Activated T-helper 1 cell treated with Interleukin-2 at 50 U/mL for 16 hours (primary cell): ENCODE measurements at regions not wholly inside any gene's neighbourhood (a gene's known extent, or its start where the extent isn't known, plus 50 kb on each side); places are given as distances from the start of the nearest gene placed in this dataset.
"Not testable (repeated sequence)": the region's sequence is repeated elsewhere in the genome, so short reads cannot be mapped to it uniquely, and the experiment has no call there.

Experiments used
- DNase-seq: peaks from one replicate; pipeline ENCODE4 v3.0.0-alpha.2; 2020; ENCODE audit warnings: low read depth

GRCh38 chr3:198096015-198096414 is 136.0 kb downstream of the LMLN start:
- no peak for DNase-seq

DNA sequence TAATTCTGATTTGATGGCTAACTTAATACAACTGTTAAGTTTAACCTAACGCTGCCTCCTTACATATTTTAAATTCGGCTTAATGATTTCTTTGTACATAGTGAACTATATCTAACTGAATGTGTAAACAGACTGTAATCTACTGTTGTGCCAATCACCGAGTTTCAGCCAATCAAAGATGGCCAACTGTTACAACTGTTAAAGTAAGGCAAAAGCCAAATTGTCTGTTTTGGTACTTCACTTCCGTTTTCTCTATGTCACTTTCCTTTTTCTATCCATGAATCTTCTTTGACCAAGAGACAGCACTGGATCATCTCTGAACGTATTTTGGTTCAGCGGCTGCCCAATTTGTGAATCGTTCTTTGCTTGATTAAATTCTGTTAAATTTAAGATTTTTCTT is 137.0 kb downstream of the LMLN start:
- no peak for DNase-seq

DNA sequence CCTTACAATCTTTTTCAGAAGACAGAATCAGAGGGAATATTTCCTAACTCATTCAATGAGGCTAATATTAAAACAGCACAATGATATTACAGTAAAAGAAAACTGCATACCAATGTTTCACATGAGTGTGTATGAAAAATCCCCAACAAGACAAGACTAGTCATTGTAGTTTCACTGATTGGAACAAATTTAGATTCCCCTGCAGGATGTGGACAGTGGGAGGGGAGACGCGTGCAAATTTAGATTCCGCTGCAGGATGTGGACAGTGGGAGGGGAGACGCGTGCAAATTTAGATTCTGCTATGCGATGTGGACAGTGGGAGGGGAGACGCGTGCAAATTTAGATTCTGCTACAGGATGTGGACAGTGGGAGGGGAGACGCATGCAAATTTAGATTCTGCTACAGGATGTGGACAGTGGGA is 138.7 kb downstream of the LMLN start:
- not testable (repeated sequence) for DNase-seq

DNA sequence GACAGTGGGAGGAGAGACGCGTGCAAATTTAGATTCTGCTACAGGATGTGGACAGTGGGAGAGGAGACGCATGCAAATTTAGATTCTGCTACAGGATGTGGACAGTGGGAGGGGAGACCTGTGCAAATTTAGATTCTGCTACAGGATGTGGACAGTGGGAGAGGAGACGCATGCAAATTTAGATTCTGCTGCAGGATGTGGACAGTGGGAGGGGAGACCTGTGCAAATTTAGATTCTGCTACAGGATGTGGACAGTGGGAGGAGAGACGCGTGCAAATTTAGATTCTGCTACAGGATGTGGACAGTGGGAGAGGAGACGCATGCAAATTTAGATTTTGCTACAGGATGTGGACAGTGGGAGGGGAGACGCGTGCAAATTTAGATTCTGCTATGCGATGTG is 143.1 kb downstream of the LMLN start:
- DNase-seq, result not testable (repeated sequence)

GRCh38 chr3:198106265-198106664 is 146.2 kb downstream of the LMLN start:
- no peak for DNase-seq

DNA sequence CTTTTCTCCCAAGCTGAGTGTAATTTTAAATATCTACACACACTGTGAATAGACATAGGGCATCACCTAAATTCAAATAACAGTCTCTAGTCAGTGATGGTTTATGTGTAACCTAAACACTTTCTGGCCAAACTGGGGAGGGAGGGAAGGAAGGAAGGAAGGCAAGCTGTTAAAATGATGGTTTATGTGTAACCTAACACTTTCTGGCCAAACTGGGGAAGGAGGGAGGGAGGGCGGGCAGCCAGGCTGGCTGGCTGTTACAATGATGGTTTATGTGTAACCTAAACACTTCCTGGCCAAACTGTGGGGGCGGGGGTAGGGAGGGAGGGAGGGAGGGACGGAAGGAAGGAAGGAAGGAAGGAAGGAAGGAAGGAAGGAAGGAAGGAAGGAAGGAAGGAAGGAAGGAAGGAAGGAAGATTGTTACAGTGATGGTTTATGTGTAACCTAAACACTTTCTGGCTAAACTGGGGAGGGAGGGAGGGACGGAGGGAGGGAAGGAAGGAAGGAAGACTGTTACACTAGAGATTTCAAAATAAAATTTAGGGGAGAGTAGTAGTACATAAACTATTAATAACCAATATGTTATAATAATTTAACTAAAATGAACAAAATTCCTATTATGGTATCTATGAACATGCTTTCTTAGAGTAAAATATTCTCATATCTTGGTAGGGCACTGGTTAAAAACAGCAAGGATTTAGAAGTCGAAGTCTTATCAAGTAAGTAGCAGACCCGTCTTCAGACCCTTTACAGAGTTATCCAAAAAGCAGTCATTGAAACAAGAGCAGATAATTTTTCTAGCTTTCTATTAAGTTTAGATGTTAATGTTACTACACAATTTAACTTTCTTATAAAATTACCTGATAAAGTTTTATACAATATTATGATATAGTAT is 148.1 kb downstream of the LMLN start:
- no peak for DNase-seq

- DNase-seq, result no peak
These were observed 149.9 kb downstream of the LMLN start for GRCh38 chr3:198109883-198110282.

GRCh38 chr3:198112031-198112430 is 152.0 kb downstream of the LMLN start:
- DNase-seq, result no peak

DNA sequence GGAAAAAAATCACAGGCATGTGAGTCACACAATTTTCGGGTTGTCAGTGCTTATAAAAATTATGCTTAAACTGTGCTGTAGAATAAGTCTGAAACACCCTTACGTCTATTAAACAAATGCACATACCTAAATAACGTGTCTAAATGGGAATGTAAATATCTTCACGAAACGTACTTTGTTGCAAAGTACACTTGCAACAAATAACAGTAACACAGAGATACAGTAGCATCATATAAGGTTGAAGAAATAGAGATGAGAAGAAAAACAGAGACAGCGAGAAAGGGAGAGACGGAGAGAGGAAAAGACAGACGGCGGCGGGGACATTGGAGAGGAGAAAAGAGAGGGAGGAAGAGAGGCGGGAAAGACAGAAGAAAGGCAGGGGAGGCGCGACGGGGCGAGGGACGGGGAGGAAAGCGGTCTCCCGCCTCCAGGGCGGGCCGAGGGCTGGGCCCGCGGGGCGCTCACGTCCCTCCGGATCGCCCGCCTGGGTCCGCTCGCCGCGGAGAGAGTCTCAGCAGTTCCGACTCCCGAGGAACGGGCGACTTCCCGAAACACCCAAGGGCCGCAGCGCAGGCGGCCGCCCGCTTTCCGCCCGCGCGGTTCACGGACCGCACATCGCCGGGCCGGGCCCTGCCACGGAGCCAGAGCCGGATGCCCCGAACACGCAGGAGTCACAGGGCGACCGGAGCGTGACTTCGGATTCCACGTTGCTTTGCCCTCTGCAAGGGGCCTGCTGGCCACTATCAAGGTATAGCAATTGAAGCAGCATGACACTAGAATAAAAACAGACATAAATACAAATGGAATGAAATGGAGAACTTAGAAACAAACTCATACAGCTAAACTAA is 153.4 kb downstream of the LMLN start:
- no peak for DNase-seq

GRCh38 chr3:198114516-198114915 is 154.5 kb downstream of the LMLN start:
- not testable (repeated sequence) for DNase-seq

GRCh38 chr3:198122184-198122583 is 162.2 kb downstream of the LMLN start:
- not testable (repeated sequence) for DNase-seq

- DNase-seq, result not testable (repeated sequence)
These were observed 177.2 kb downstream of the LMLN start for GRCh38 chr3:198137038-198137835.

GRCh38 chr3:198138205-198138604 is 178.2 kb downstream of the LMLN start:
- DNase-seq, result not testable (repeated sequence)

GRCh38 chr3:198139037-198139436 is 179.0 kb downstream of the LMLN start:
- not testable (repeated sequence) for DNase-seq

GRCh38 chr3:198139513-198140167 is 179.6 kb downstream of the LMLN start:
- not testable (repeated sequence) for DNase-seq

GRCh38 chr3:198143300-198144137 is 183.5 kb downstream of the LMLN start:
- not testable (repeated sequence) for DNase-seq

GRCh38 chr3:198145231-198145784 is 185.3 kb downstream of the LMLN start:
- not testable (repeated sequence) for DNase-seq

- not testable (repeated sequence) for DNase-seq
These were observed 186.1 kb downstream of the LMLN start for GRCh38 chr3:198146070-198146469.

DNA sequence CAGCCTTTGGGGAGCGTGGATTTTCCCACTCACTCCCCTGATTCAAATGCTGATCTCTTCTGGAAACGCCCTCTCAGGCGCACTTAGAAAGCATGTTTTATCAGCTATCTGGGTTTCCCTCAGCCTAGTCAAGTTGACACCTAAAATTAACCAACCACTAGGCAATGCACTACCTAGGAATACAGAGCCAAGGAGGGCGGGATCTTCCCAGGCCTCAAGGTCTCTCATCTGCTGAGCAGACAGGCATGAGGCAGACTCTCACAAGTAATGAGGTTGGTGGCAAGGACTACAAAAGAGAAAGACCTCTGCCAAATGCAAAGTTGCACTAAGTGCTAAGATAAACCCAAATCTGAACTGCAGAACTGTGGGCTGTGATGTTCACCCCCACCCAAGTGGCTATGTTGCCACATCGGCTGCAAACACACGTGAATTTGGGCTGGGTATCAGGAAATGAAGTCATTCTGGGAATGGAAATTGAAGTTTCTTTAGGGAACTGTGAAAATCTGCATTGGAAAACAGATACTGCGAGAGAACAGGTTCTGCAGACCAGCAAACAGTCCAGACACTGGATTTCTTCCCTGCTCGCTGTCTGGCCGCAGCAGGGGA is 186.6 kb downstream of the LMLN start:
- not testable (repeated sequence) for DNase-seq

DNA sequence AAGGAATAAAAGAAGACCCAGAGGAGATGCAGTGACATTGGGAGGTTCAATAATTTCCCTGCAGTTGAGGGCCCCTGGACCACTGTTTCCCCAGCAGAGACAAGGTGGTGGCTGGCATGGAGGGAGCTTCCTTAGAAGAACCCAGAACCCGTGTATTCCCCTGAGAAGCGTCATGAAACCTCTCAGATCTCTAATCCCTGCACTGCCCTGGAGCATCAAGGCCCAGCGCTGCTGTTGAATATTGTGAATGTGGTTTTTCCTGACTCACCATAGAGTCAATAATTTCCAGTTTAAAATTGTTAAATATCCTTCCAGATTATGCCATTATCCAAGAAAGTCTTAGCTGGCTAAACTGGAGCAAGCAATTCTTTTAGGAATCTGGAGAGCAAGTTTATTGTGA is 187.2 kb downstream of the LMLN start:
- not testable (repeated sequence) for DNase-seq
